OCI-LY7 (cell line): ENCODE measurements at regions not wholly inside any gene's neighbourhood (a gene's known extent, or its start where the extent isn't known, plus 50 kb on each side); places are given as distances from the start of the nearest gene placed in this dataset.

ENCODE experiments used
- BruUV-seq: library from RNA; stranded (reverse); fragments of 400-500 nt; replicated peaks from 2 replicates; lab custom pipeline; 2021; lab: Mats Ljungman, UMichigan
- CTCF ChIA-PET: fragments of 300-600 bp; sonication (Branson Sonifier 250); formaldehyde crosslinking; loops from one replicate; lab custom pipeline; 2022; ENCODE audit warnings: antibody characterized with exemption; ENCODE audit not compliant: unreplicated experiment; lab: Charles Lee
- POLR2A ChIA-PET: fragments of 300-600 bp; sonication (Branson Sonifier 250); formaldehyde crosslinking; loops from one replicate; lab custom pipeline; 2022; ENCODE audit warnings: antibody characterized with exemption; lab: Charles Lee
- DNase-seq: peaks from one replicate; pipeline ENCODE4 v3.0.0-alpha.2; 2015; ENCODE audit warnings: low spot score
- H2AFZ ChIP-seq: fragments of 200-600 bp; sonication (generic), shearing (Covaris generic); 2 replicates; pipeline ENCODE4 v1.6.1; 2014; ENCODE audit warnings: mild to moderate bottlenecking, antibody characterized with exemption, low read length, moderate library complexity
- H3K27ac ChIP-seq: fragments of 200-600 bp; sonication (generic); 2 replicates; pipeline ENCODE4 v1.5.1; 2014; ENCODE audit warnings: mixed run types, low read depth, mild to moderate bottlenecking, moderate library complexity, low read length, inconsistent platforms; ENCODE audit not compliant: poor library complexity, severe bottlenecking
- H3K36me3 ChIP-seq: fragments of 200-600 bp; sonication (generic); 2 replicates; pipeline ENCODE4 v1.6.1; 2014; ENCODE audit warnings: mild to moderate bottlenecking, antibody characterized with exemption, low read length, moderate library complexity, mixed read lengths; ENCODE audit not compliant: insufficient read depth
- H3K4me1 ChIP-seq: fragments of 200-600 bp; sonication (generic); 2 replicates; pipeline ENCODE4 v1.5.1; 2014; ENCODE audit warnings: mild to moderate bottlenecking, low read length; ENCODE audit not compliant: insufficient read depth, poor library complexity, severe bottlenecking
- H3K4me2 ChIP-seq: fragments of 200-600 bp; sonication (generic); 2 replicates; pipeline ENCODE4 v1.6.1; 2014; ENCODE audit warnings: mild to moderate bottlenecking, low read length
- H3K4me3 ChIP-seq: fragments of 200-600 bp; sonication (generic); 2 replicates; pipeline ENCODE4 v1.5.1; 2014; ENCODE audit warnings: mild to moderate bottlenecking, low read depth, low read length; ENCODE audit not compliant: poor library complexity, severe bottlenecking
- H3K79me2 ChIP-seq: fragments of 200-600 bp; sonication (generic); 2 replicates; pipeline ENCODE4 v1.6.1; 2016; ENCODE audit warnings: low read depth, mild to moderate bottlenecking, low read length, moderate library complexity, mixed read lengths; ENCODE audit not compliant: insufficient read depth
- H3K9me2 ChIP-seq: fragments of 200-600 bp; sonication (generic); 2 replicates; pipeline ENCODE4 v1.6.1; 2016; ENCODE audit warnings: mild to moderate bottlenecking, low read length, mixed read lengths; ENCODE audit not compliant: insufficient read depth
- H3K9me3 ChIP-seq: fragments of 200-600 bp; sonication (generic); 2 replicates; pipeline ENCODE4 v1.6.1; 2014; ENCODE audit warnings: mild to moderate bottlenecking, mixed run types, low read length, mixed read lengths
- H4K20me1 ChIP-seq: fragments of 200-600 bp; sonication (generic); 2 replicates; pipeline ENCODE4 v1.6.1; 2014; ENCODE audit warnings: mild to moderate bottlenecking, antibody characterized with exemption, low read length, moderate library complexity, mixed read lengths; ENCODE audit not compliant: insufficient read depth
- EZH2phosphoT487 ChIP-seq: fragments of 200-600 bp; sonication (generic); IDR thresholded peaks from 2 replicates; pipeline ENCODE4 v1.6.1; 2018; ENCODE audit warnings: low read depth, borderline replicate concordance, mild to moderate bottlenecking, mixed run types, antibody characterized with exemption, low read length, moderate library complexity, mixed read lengths
- intact Hi-C: fragments of 100-400 bp; cut with micrococcal nuclease; formaldehyde crosslinking; loops from one replicate; pipeline ENCODE4 v1.10.0; 2022; ENCODE audit not compliant: unreplicated experiment
- TF ChIP-seq, protein P1 (sequence below): fragments of 200-600 bp; sonication (generic); conservative IDR thresholded peaks from 2 replicates; pipeline ENCODE4 v1.5.1; 2014; ENCODE audit warnings: mild to moderate bottlenecking, antibody characterized with exemption, low read length, moderate library complexity, mixed read lengths

DNA sequence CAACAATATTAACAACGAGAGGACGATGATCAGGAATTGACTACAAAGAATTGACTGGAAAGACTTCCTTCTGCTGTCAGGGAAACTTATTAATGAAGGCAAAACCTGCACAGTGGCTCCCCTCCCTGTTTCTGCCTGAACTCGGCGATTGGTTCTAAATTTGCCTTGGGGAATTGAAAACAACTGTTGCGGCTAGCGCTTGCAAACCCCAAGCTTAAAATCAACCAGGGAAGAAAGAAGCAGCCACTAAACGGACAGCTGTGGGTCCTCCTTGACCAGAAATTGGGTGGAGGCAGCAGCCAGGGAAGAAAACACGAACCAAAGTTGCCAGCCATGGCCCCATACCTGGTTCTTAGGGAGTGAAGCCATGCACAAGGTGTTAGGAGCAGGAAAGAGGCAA is 383.5 kb upstream of the CADM1 start:
- Histone ChIP-seq H3K79me2 (no peaks in the 10 kb centered on the region), H3K4me3 (no peak overlapping the region), H3K9me2 (no peaks in the 10 kb centered on the region), H3K36me3 (no peaks in the 10 kb centered on the region), H2AFZ (0 out of 2 replicates have a peak overlapping the region, but pooled peaks have one; percentile 22), H3K27ac (no peak overlapping the region), H3K4me2 (no peak overlapping the region), H3K4me1 (peaks cover 18% of the 10 kb centered on the region), H3K9me3 (no peaks in the 10 kb centered on the region), H4K20me1 (no peaks in the 10 kb centered on the region)
- no TSS peak for BruUV-seq
- no peak for DNase-seq
- intact Hi-C loops, result no loop called here
- ChIA-PET CTCF (no interaction called here), POLR2A (interaction anchor here (4.2 kb wide), 1 partner anchor 12 kb away, joined by 20 read pairs; no protein-coding TSS in a partner anchor)
- TF ChIP-seq, protein P1, sequence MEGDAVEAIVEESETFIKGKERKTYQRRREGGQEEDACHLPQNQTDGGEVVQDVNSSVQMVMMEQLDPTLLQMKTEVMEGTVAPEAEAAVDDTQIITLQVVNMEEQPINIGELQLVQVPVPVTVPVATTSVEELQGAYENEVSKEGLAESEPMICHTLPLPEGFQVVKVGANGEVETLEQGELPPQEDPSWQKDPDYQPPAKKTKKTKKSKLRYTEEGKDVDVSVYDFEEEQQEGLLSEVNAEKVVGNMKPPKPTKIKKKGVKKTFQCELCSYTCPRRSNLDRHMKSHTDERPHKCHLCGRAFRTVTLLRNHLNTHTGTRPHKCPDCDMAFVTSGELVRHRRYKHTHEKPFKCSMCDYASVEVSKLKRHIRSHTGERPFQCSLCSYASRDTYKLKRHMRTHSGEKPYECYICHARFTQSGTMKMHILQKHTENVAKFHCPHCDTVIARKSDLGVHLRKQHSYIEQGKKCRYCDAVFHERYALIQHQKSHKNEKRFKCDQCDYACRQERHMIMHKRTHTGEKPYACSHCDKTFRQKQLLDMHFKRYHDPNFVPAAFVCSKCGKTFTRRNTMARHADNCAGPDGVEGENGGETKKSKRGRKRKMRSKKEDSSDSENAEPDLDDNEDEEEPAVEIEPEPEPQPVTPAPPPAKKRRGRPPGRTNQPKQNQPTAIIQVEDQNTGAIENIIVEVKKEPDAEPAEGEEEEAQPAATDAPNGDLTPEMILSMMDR, result no peak
- TF ChIP-seq EZH2phosphoT487, result no peak

DNA sequence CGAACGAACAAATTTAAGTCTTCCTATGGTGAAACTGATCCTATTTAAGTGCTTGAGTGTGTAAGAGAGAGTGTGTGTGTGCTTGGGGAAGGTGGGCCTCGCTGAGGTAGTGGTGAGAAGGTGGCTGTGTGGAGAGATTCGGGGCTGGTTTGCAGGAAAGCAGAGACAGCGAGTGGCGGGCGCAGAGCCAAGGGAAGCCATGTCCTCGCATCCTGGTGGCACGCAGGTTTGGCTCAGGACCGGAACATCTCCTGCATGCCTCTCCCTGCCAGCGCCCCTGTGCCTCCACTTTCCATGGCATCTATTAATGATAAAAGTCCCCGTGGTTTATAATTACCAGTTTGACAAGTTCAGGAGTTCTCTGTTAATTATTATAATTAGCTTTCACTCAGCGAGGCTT is 383.1 kb upstream of the CADM1 start:
- CTCF ChIA-PET, result no interaction called here

DNA sequence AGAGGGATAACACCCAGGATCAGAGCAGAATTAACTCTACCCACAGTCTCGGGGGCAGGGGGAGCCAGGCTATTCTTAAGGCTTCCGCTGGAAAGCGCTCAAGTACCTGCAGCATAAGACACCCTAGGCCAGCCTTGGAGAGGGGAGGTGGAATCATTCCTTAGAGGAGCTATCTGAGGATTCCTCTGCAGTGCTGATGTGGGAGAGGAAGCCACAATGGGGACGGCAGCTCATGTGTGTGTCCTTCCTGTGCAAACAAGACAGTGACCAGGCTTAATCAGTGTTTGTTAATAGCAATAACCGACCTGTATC is 382.2 kb upstream of the CADM1 start:
- no peak for DNase-seq
- ChIA-PET CTCF (interaction anchor here (1.0 kb wide), 1 partner anchor 38 kb away, joined by 4 read pairs; no protein-coding TSS in a partner anchor), POLR2A (interaction anchor here (0.6 to 4.2 kb wide), 4 partner anchors 11 to 376 kb away, joined by 3 to 20 read pairs (median 4); no protein-coding TSS in a partner anchor)
- Histone ChIP-seq H3K9me2 (no peaks in the 10 kb centered on the region), H3K4me1 (peaks cover 13% of the 10 kb centered on the region), H4K20me1 (no peaks in the 10 kb centered on the region), H3K79me2 (no peaks in the 10 kb centered on the region), H3K36me3 (no peaks in the 10 kb centered on the region), H2AFZ (no peak overlapping the region), H3K4me2 (no peak overlapping the region), H3K4me3 (no peak overlapping the region), H3K9me3 (no peaks in the 10 kb centered on the region), H3K27ac (no peak overlapping the region)
- intact Hi-C loops, result no loop called here
- TF ChIP-seq, protein P1, result no peak
- TF ChIP-seq EZH2phosphoT487, result no peak
- BruUV-seq, result no TSS peak

More for the DNA sequence above, 383.1 kb upstream of the CADM1 start:
- TF ChIP-seq, protein P1, result no peak
- TF ChIP-seq EZH2phosphoT487, result no peak
- Histone ChIP-seq H3K4me1 (peaks cover 18% of the 10 kb centered on the region), H3K4me3 (no peak overlapping the region), H3K36me3 (no peaks in the 10 kb centered on the region), H4K20me1 (no peaks in the 10 kb centered on the region), H3K27ac (no peak overlapping the region), H3K79me2 (no peaks in the 10 kb centered on the region), H3K9me3 (no peaks in the 10 kb centered on the region), H3K4me2 (no peak overlapping the region), H3K9me2 (no peaks in the 10 kb centered on the region), H2AFZ (0 out of 2 replicates have a peak overlapping the region, but pooled peaks have one; percentile 22)
- POLR2A ChIA-PET, result interaction anchor here (1.0 to 4.2 kb wide), 2 partner anchors 12 to 376 kb away, joined by 3 to 20 read pairs; no protein-coding TSS in a partner anchor
- DNase-seq, result no peak
- BruUV-seq, result no TSS peak
- intact Hi-C loops, result no loop called here
